ENCODE measurements at regions not wholly inside any gene's neighbourhood (a gene's known extent, or its start where the extent isn't known, plus 50 kb on each side); places are given as distances from the start of the nearest gene placed in this dataset.

- no peak for TF ChIP-seq CTCF (IDR thresholded peaks at IDR 0.05; ENCODE audit: poor library complexity)
- no peak for TF ChIP-seq EZH2 (IDR thresholded peaks at IDR 0.05; ENCODE audit: borderline replicate concordance)
Measured at GRCh38 chr12:38102197-38102596, 214.4 kb upstream of the ALG10B start.
